Mesothelial cell of epicardium (in vitro differentiated cells): ENCODE measurements at regions not wholly inside any gene's neighbourhood (a gene's known extent, or its start where the extent isn't known, plus 50 kb on each side); places are given as distances from the start of the nearest gene placed in this dataset.

Experiments used
- DNase-seq, 2 experiments: peaks; one replicate each; pipeline ENCODE4 v3.0.0; 2021; ENCODE audit warnings: low spot score in 2 of 2; ENCODE audit not compliant: unreplicated experiment in 2 of 2
- H3K27ac Mint-ChIP-seq: 2 replicates; pipeline ENCODE4 v1.8.0; 2021; ENCODE audit warnings: mixed read lengths
- H3K27me3 Mint-ChIP-seq: 2 replicates; pipeline ENCODE4 v1.8.0; 2021; ENCODE audit warnings: low read depth, mixed read lengths
- H3K36me3 Mint-ChIP-seq: 2 replicates; pipeline ENCODE4 v1.8.0; 2021; ENCODE audit warnings: mixed read lengths
- H3K4me1 Mint-ChIP-seq: 2 replicates; pipeline ENCODE4 v1.8.0; 2021; ENCODE audit warnings: mixed read lengths
- H3K4me3 Mint-ChIP-seq: 2 replicates; pipeline ENCODE4 v1.8.0; 2021; ENCODE audit warnings: mild to moderate bottlenecking, moderate library complexity, mixed read lengths
- H3K9me3 Mint-ChIP-seq: 2 replicates; pipeline ENCODE4 v1.8.0; 2021; ENCODE audit warnings: mixed read lengths
- TF ChIP-seq, protein P1 (sequence below): fragments of 200-600 bp; sonication (generic); IDR thresholded peaks from one replicate; pipeline ENCODE4 v1.5.0; 2021; ENCODE audit warnings: antibody characterized with exemption; ENCODE audit not compliant: unreplicated experiment

- H3K9me3 Mint-ChIP-seq, result peaks cover 25% of the 10 kb centered on the region
- no peak for DNase-seq
- H3K36me3 Mint-ChIP-seq, result peaks cover 9% of the 10 kb centered on the region
- H3K27me3 Mint-ChIP-seq, result no peaks in the 10 kb centered on the region
- peak overlapping the region; percentile 85 for H3K27ac Mint-ChIP-seq
- H3K4me3 Mint-ChIP-seq, result no peak overlapping the region
- peaks cover 15% of the 10 kb centered on the region for H3K4me1 Mint-ChIP-seq
- TF ChIP-seq, protein P1, sequence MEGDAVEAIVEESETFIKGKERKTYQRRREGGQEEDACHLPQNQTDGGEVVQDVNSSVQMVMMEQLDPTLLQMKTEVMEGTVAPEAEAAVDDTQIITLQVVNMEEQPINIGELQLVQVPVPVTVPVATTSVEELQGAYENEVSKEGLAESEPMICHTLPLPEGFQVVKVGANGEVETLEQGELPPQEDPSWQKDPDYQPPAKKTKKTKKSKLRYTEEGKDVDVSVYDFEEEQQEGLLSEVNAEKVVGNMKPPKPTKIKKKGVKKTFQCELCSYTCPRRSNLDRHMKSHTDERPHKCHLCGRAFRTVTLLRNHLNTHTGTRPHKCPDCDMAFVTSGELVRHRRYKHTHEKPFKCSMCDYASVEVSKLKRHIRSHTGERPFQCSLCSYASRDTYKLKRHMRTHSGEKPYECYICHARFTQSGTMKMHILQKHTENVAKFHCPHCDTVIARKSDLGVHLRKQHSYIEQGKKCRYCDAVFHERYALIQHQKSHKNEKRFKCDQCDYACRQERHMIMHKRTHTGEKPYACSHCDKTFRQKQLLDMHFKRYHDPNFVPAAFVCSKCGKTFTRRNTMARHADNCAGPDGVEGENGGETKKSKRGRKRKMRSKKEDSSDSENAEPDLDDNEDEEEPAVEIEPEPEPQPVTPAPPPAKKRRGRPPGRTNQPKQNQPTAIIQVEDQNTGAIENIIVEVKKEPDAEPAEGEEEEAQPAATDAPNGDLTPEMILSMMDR, result no peak
These were observed 825.3 kb upstream of the MBL2 start for GRCh38 chr10:53597835-53598251.

GRCh38 chr10:53580465-53580864 lies 807.9 kb upstream of the MBL2 start:
- TF ChIP-seq, protein P1, result no peak
- peaks cover 12% of the 10 kb centered on the region for H3K4me1 Mint-ChIP-seq
- H3K36me3 Mint-ChIP-seq, result no peaks in the 10 kb centered on the region
- no peaks in the 10 kb centered on the region for H3K27me3 Mint-ChIP-seq
- peaks cover 28% of the 10 kb centered on the region for H3K9me3 Mint-ChIP-seq
- no peak for DNase-seq
- no peak overlapping the region for H3K4me3 Mint-ChIP-seq
- no peak overlapping the region for H3K27ac Mint-ChIP-seq

DNA sequence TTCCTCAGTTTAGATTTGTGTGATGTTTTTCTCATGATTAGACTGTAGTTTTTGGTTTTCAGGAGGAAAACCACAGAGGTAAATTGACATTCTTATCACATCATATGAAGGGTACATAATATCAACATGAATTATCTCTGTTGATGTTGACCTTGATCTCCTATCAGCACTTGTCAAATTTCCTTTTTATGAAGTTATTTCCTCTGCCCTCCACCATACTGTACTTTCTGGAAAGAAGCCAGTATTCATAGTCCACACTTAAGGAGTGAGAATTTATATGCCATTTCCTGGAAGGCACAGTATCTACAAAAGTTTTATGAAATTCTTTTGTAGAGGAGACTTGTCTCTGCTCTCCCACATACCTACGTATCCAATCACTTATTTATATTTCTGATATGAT lies 807.2 kb upstream of the MBL2 start:
- Mint-ChIP-seq H3K27me3 (no peaks in the 10 kb centered on the region), H3K36me3 (no peaks in the 10 kb centered on the region), H3K9me3 (peaks cover 29% of the 10 kb centered on the region), H3K4me1 (peaks cover 12% of the 10 kb centered on the region), H3K4me3 (no peak overlapping the region), H3K27ac (peak overlapping the region; percentile 76)
- TF ChIP-seq, protein P1, result no peak
- DNase-seq, result no peak

GRCh38 chr10:53574024-53574423 lies 801.4 kb upstream of the MBL2 start:
- H3K36me3 Mint-ChIP-seq, result no peaks in the 10 kb centered on the region
- H3K4me3 Mint-ChIP-seq, result no peak overlapping the region
- H3K27ac Mint-ChIP-seq, result no peak overlapping the region
- TF ChIP-seq, protein P1, result no peak
- peaks cover 1% of the 10 kb centered on the region for H3K4me1 Mint-ChIP-seq
- no peak for DNase-seq
- peaks cover 14% of the 10 kb centered on the region for H3K9me3 Mint-ChIP-seq
- no peaks in the 10 kb centered on the region for H3K27me3 Mint-ChIP-seq

- Mint-ChIP-seq H3K27me3 (no peaks in the 10 kb centered on the region), H3K4me1 (peaks cover 1% of the 10 kb centered on the region), H3K9me3 (peaks cover 14% of the 10 kb centered on the region), H3K36me3 (no peaks in the 10 kb centered on the region), H3K27ac (no peak overlapping the region), H3K4me3 (no peak overlapping the region)
- no peak for DNase-seq
- TF ChIP-seq, protein P1, result no peak
These were observed 800.9 kb upstream of the MBL2 start for GRCh38 chr10:53573498-53573897.

DNA sequence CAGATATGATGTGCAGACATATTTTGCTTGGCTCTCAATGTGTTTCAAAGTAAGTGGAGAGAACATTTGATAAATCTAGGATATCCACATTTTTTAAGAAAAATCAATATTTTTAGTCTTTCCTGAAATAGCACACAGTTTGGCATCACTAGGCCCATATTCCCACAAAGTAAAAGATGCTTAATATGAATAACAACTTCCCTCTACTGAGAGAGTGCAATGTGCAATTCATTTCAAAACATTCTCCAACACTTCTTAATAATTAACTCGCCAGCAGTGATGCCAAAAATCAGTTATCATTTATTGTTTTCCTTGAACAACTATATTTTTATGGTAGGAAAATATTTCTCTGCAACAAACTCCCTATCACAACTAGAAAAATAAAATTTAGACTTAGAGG lies 800.2 kb upstream of the MBL2 start:
- no peak overlapping the region for H3K27ac Mint-ChIP-seq

More for the DNA sequence above, 800.2 kb upstream of the MBL2 start:
- no peak overlapping the region for H3K4me3 Mint-ChIP-seq
- peaks cover 14% of the 10 kb centered on the region for H3K9me3 Mint-ChIP-seq
- no peaks in the 10 kb centered on the region for H3K27me3 Mint-ChIP-seq
- TF ChIP-seq, protein P1, result no peak
- peaks cover 1% of the 10 kb centered on the region for H3K4me1 Mint-ChIP-seq
- no peak for DNase-seq
- no peaks in the 10 kb centered on the region for H3K36me3 Mint-ChIP-seq
